Heart left ventricle (tissue), 16 donors: ENCODE measurements at regions not wholly inside any gene's neighbourhood (a gene's known extent, or its start where the extent isn't known, plus 50 kb on each side); places are given as distances from the start of the nearest gene placed in this dataset.

ENCODE experiments used
- ATAC-seq, 4 donors: fragments of 200-7000 bp; cut with Tn5 transposase; one replicate each; pipeline ENCODE4 v1.9.1; 2020 to 2022; ENCODE audit warnings: moderate library complexity in 4 of 4, mild to moderate bottlenecking in 3 of 4, moderate number of reproducible peaks in 1 of 4
- DNase-seq, 5 donors: peaks; one replicate each; pipeline ENCODE4 v3.0.0-alpha.2; 2020
- H3K27ac ChIP-seq, 12 donors: fragments of 200-600 bp; sonication (generic) in 4 of 12; one replicate each; pipeline versions ENCODE4 v1.5.0 to v1.8.0; 2016 to 2022; ENCODE audit warnings: mild to moderate bottlenecking in 2 of 12
- H3K27me3 ChIP-seq, 9 donors: fragments of 200-600 bp; sonication (generic) in 2 of 9; one replicate each; pipeline versions ENCODE4 v1.5.1 to v1.8.0; 2016 to 2022; ENCODE audit warnings: mild to moderate bottlenecking in 3 of 9
- H3K36me3 ChIP-seq, 9 donors: fragments of 200-600 bp; sonication (generic) in 2 of 9; one replicate each; pipeline versions ENCODE4 v1.5.0 to v1.8.0; 2018 to 2022; ENCODE audit warnings: mild to moderate bottlenecking in 2 of 9
- H3K4me1 ChIP-seq, 12 donors: fragments of 200-600 bp; sonication (generic) in 4 of 12; one replicate each; pipeline versions ENCODE4 v1.5.0 to v1.8.0; 2016 to 2022; ENCODE audit warnings: mild to moderate bottlenecking in 3 of 12
- H3K4me3 ChIP-seq, 12 donors: fragments of 200-600 bp; sonication (generic) in 4 of 12; one replicate each; pipeline versions ENCODE4 v1.5.0 to v1.8.0; 2017 to 2022; ENCODE audit warnings: mild to moderate bottlenecking in 9 of 12, moderate library complexity in 4 of 12
- H3K9me3 ChIP-seq, 12 donors: fragments of 200-600 bp; sonication (generic) in 4 of 12; one replicate each; pipeline versions ENCODE4 v1.5.0 to v1.8.0; 2016 to 2022; ENCODE audit warnings: mild to moderate bottlenecking in 1 of 12
- CTCF ChIP-seq, 12 donors: fragments of 200-600 bp; sonication (generic) in 4 of 12; IDR thresholded peaks; one replicate each; pipeline versions ENCODE4 v1.5.0 to v1.8.0; 2018 to 2022; ENCODE audit warnings: antibody characterized with exemption in 12 of 12, mild to moderate bottlenecking in 5 of 12
- POLR2A ChIP-seq, 2 donors: fragments of 450-650 bp; IDR thresholded peaks; one replicate each; pipeline ENCODE4 v1.6.1; 2017; ENCODE audit warnings: antibody characterized with exemption in 2 of 2, mild to moderate bottlenecking in 2 of 2, moderate library complexity in 2 of 2
- WGBS, 4 donors: extraction: QIAGEN DNeasy Blood & Tissue Kit in 2 of 4; methylation state at CpG; one replicate each; pipeline versions ENCODE4 v1.1.5 to v1.1.7; 2013 to 2018; 5-methylcytosine and 5-hydroxymethylcytosine counted together
- intact Hi-C, 10 donors: fragments of 100-400 bp; cut with DNase I; formaldehyde crosslinking; loops; one replicate each; pipeline versions ENCODE4 v1.11.1 to v1.14.2; 2022
- donor health status: ischemic (EF 13 %, LVEDD 7.1; RV severe dilation, severe dysfunction).
- donor health status: healthy with polysubstance abuse.
- donor health status: DM: no; HTN: yes; CAD: no.
- donor health status: DM: no; HTN: no; CAD: no.
- donor health status: ischemic (EF 25% LVEDD 6.9; RV normal size, moderate dysfunction).
- donor health status: ischemic (EF 25% LVEDD 5.7; RV mildly dilated, moderate dysfunction).
- donor health status: healthy.
- donor health status: DM: yes; HTN: yes; CAD: no.
- donor health status: ischemic (EF 35%, LVEDD 5.7; RV mildly dilated, moderate dysfunction).
- donor health status: nonischemic (EF 11% LVEDD 7.7; RV severe dilation, severe dysfunction).
- donor health status: DM: yes; HTN: yes; CAD: no.
- donor health status: PGD.
- donor health status: ischemic (EF 29% LVEDD 5.4; RV normal size, mild dysfunction).
- donor health status: nonischemic (EF 23%, LVEDD 6.1; RV moderate dilation, normal function).

- H3K27ac ChIP-seq: no peak overlapping the region
- H3K27me3 ChIP-seq: no peaks in the 10 kb centered on the region
- no peak overlapping the region for H3K4me3 ChIP-seq
- no peak for ATAC-seq
- no peak for TF ChIP-seq CTCF (IDR thresholded peaks at IDR 0.05)
- intact Hi-C loops: loop anchor here in 1 of 10 donors (10.0 kb wide), 1 partner anchor 58 kb away; no protein-coding TSS in a partner anchor
- peaks cover 0 to 24% (median 5%) of the 10 kb centered on the region in 12 donors for H3K4me1 ChIP-seq
- no peaks in the 10 kb centered on the region for H3K9me3 ChIP-seq
- 85 to 92% (median 89%) methylated on average over 6 of the region's 6 CpGs for WGBS, 4 donors
- H3K36me3 ChIP-seq: no peaks in the 10 kb centered on the region
- DNase-seq: no peak
Measured at GRCh38 chr7:80313067-80313626, 178.5 kb downstream of the GNAI1 start.

DNA sequence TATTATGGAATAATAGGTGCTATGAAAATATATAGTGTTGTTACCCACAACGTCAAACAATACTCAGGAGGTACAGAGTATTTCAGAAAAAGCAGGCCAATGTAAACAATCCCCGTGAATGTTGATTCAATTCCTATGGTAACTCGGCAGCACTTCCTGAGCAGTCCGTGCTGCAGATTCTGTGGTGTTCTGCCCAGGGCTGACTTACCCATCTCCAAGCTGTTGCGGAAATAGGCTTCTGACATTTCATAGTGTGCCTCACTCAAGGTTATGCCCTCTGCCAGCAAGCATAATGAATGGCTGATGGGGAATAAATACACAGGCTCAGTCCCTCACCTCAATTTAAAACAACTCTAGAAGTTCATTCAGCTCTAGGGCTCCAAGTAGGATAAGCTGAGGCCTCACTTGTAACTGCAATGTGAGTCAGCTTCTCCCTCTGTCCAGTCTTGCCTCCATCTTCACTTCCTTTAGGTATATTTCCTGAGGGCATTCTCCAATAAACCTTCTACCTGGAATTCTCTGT, 177.6 kb downstream of the GNAI1 start:
- Histone ChIP-seq H3K4me1 (peaks cover 0 to 24% (median 5%) of the 10 kb centered on the region in 12 donors), H3K36me3 (no peaks in the 10 kb centered on the region), H3K4me3 (no peak overlapping the region), H3K27ac (no peak overlapping the region), H3K27me3 (no peaks in the 10 kb centered on the region), H3K9me3 (no peaks in the 10 kb centered on the region)
- TF ChIP-seq POLR2A (IDR thresholded peaks at IDR 0.05): no peak
- no peak for TF ChIP-seq CTCF (IDR thresholded peaks at IDR 0.05)
- ATAC-seq: peak in 3 of 4 donors; percentile 27 to 42 (median 39)
- intact Hi-C loops: loop anchor here in 1 of 10 donors (10.0 kb wide), 1 partner anchor 57 kb away; no protein-coding TSS in a partner anchor
- 34 to 47% (median 36%) methylated on average over 5 of the region's 5 CpGs for WGBS, 4 donors
- no peak for DNase-seq

DNA sequence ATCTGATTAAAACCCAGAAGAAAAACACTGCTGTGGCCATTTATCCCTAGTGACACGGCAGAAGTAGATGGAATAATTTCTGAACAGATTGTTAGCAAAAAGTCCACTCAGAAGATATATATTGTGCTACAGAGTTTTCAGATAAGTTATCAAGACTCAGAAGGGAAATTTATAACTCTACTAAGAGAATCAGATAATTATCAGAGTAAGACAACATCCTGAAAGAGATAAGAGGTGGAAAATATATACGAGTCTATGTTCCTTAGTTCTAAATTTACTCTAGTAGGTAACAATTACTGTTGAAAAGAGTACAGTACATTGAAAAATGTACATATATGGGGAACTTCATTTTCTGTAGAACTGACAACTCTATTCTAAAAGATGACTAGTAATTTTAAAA, 176.7 kb downstream of the GNAI1 start:
- intact Hi-C loops: loop anchor here in 1 of 10 donors (10.0 kb wide), 1 partner anchor 57 kb away; no protein-coding TSS in a partner anchor
- WGBS, 4 donors: 40 to 55% (median 51%) methylated on average over 2 of the region's 2 CpGs
- peaks cover 0 to 24% (median 5%) of the 10 kb centered on the region in 12 donors for H3K4me1 ChIP-seq
- H3K27me3 ChIP-seq: no peaks in the 10 kb centered on the region
- no peak for TF ChIP-seq POLR2A (IDR thresholded peaks at IDR 0.05)
- no peak for ATAC-seq
- no peak overlapping the region for H3K4me3 ChIP-seq
- H3K9me3 ChIP-seq: no peaks in the 10 kb centered on the region
- H3K27ac ChIP-seq: no peak overlapping the region
- DNase-seq: no peak
- H3K36me3 ChIP-seq: no peaks in the 10 kb centered on the region

GRCh38 chr7:80309971-80310549, 175.4 kb downstream of the GNAI1 start:
- 80 to 83% (median 81%) methylated on average over 4 of the region's 4 CpGs for WGBS, 4 donors
- TF ChIP-seq CTCF (IDR thresholded peaks at IDR 0.05) (no peak), POLR2A (IDR thresholded peaks at IDR 0.05) (no peak)
- ATAC-seq (no peak), DNase-seq (no peak)
- Histone ChIP-seq H3K27ac (no peak overlapping the region), H3K4me3 (no peak overlapping the region), H3K9me3 (no peaks in the 10 kb centered on the region), H3K36me3 (no peaks in the 10 kb centered on the region), H3K27me3 (no peaks in the 10 kb centered on the region), H3K4me1 (peaks cover 0 to 24% (median 5%) of the 10 kb centered on the region in 12 donors)
- intact Hi-C loops: loop anchor here in 1 of 10 donors (10.0 kb wide), 1 partner anchor 55 kb away; no protein-coding TSS in a partner anchor
